ENCODE measurements at regions not wholly inside any gene's neighbourhood (a gene's known extent, or its start where the extent isn't known, plus 50 kb on each side); places are given as distances from the start of the nearest gene placed in this dataset.
"Not testable (repeated sequence)": the region's sequence is repeated elsewhere in the genome, so short reads cannot be mapped to it uniquely, and the experiment has no call there.

DNA sequence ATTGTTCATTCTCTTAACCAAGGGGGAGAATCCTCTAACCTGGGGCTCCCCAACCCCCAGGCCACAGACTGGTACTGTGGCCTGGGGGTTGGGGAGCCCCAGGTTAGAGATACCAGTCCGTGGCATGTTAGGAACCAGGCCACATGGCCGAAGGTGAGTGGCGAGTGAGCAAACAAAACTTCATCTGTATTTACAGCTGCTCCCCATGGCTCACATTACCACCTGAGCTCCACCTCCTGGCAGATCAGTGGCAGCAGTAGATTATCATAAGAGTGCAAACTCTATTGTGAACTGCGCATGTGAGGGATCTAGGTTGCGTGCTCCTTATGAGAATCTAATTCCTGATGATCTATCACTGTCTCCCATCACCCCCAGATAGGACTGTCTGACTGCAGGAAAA lies 957.2 kb upstream of the PRKX start:
- Mint-ChIP-seq H3K36me3 (ENCODE audit: low read depth) (no peaks in the 10 kb centered on the region), H3K4me1 (ENCODE audit: low read depth) (no peaks in the 10 kb centered on the region), H3K27me3 (ENCODE audit: low read depth) (no peaks in the 10 kb centered on the region), H3K27ac (no peak overlapping the region), H3K9me3 (no peaks in the 10 kb centered on the region), H3K4me3 (no peak overlapping the region)
- no peak for DNase-seq (ENCODE audit: low spot score)

DNA sequence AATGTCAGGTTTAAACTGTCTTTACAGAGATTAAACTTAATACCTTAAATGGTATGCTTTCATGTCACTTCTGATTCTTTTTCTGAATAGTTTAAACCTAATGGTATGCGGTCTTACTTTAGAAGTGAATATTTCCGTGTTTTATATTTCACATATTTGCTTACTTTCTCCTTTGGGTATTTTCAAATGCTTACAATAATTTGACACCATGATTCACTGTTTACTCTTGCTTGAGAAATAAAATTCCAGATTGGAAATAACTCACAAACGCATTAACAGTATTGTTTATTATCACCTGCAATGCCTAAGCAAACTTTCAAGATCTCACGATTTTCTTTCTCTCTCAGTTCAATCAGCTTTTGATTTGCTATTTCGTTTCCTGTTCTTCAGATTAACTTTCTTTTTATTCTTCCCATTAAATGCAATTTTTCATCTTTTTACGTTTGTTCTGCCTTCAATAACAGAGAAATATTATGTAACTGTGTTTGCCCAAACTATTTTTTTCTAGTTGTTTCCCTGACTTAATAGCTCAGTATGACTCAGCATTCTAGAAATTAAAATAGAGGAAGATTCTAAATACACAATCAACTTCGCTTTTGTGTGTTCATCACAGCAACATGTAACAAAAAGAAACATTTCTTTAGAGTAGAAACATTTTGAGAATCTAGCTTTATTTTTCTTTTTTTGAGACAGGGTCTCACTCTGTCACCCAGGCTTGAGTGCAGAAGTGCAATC lies 955.5 kb upstream of the PRKX start:
- no peak overlapping the region for H3K27ac Mint-ChIP-seq
- H3K4me3 Mint-ChIP-seq: no peak overlapping the region

DNA sequence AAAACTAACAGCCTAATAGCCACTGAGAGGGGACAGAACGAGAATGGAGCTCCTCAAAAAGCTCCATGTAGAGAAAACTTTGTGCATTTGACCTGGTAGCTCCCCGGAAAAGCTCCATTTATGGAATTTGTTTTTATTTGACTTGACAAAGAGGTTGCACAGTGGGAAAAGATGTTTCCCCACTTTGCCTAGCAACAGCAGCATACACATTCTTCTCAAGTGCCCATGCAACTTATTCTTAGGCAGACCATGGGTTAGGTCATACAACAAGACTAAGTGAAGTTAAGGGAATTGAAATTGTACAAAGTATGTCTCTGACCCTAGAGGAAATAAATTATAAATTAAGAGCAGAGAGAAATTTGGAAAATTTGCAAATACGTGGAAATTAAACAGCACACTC lies 949.6 kb upstream of the PRKX start:
- Mint-ChIP-seq H3K4me3 (no peak overlapping the region), H3K9me3 (peaks cover 9% of the 10 kb centered on the region), H3K27me3 (ENCODE audit: low read depth) (no peaks in the 10 kb centered on the region), H3K36me3 (ENCODE audit: low read depth) (no peaks in the 10 kb centered on the region), H3K27ac (no peak overlapping the region), H3K4me1 (ENCODE audit: low read depth) (no peaks in the 10 kb centered on the region)
- DNase-seq (ENCODE audit: low spot score): no peak

More for the DNA sequence above, 955.5 kb upstream of the PRKX start:
- Mint-ChIP-seq H3K36me3 (ENCODE audit: low read depth) (no peaks in the 10 kb centered on the region), H3K4me1 (ENCODE audit: low read depth) (no peaks in the 10 kb centered on the region), H3K27me3 (ENCODE audit: low read depth) (no peaks in the 10 kb centered on the region), H3K9me3 (no peaks in the 10 kb centered on the region)
- DNase-seq (ENCODE audit: low spot score): no peak

DNA sequence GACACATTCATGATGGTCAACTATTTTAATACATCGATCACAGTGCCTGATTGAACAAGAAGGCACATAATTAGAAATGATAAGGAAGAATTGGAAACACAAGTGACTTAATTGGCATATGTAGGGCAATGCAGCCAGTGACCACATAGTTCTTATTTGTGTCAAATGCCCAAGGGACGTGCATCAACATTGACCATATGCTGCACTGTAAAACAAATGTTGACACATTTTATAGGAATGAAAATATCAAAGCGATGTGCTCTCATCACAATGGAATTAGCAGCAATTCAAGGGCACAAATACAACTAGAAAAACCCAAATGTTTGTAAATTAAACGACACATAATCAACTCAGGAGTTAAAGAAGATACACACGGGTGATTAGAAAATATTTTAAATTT lies 948.3 kb upstream of the PRKX start:
- H3K36me3 Mint-ChIP-seq (ENCODE audit: low read depth): no peaks in the 10 kb centered on the region

GRCh38 chrX:4656419-4656818 lies 943.0 kb upstream of the PRKX start:
- Mint-ChIP-seq H3K27me3 (ENCODE audit: low read depth) (no peaks in the 10 kb centered on the region), H3K9me3 (peaks cover 23% of the 10 kb centered on the region), H3K4me1 (ENCODE audit: low read depth) (no peaks in the 10 kb centered on the region), H3K4me3 (no peak overlapping the region), H3K36me3 (ENCODE audit: low read depth) (no peaks in the 10 kb centered on the region), H3K27ac (no peak overlapping the region)
- no peak for DNase-seq (ENCODE audit: low spot score)

More for the DNA sequence above, 948.3 kb upstream of the PRKX start:
- DNase-seq (ENCODE audit: low spot score): no peak
- peaks cover 14% of the 10 kb centered on the region for H3K9me3 Mint-ChIP-seq
- H3K4me1 Mint-ChIP-seq (ENCODE audit: low read depth): no peaks in the 10 kb centered on the region
- H3K27me3 Mint-ChIP-seq (ENCODE audit: low read depth): no peaks in the 10 kb centered on the region
- H3K4me3 Mint-ChIP-seq: no peak overlapping the region
- no peak overlapping the region for H3K27ac Mint-ChIP-seq

DNA sequence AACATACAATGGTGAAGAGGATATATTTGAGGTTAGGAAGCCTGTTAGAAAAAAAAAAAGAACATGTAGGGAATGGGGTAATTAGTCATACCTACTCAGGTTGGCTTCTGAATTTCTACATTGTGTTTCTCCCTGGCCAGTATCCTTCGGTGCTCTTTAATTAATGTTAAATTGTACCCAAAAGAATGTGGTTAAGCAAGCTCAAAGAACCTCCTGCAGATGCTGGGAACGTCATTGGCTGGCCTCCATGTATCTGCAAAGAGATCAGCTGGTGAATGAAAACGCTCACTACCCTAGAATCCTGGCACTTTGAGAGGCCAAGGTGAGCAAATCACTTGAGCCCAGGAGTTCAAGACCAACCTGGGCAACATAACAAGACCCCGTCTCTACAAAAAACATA lies 942.3 kb upstream of the PRKX start:
- no peak for DNase-seq (ENCODE audit: low spot score)
- Mint-ChIP-seq H3K9me3 (peaks cover 23% of the 10 kb centered on the region), H3K4me3 (no peak overlapping the region), H3K27me3 (ENCODE audit: low read depth) (no peaks in the 10 kb centered on the region), H3K27ac (no peak overlapping the region), H3K36me3 (ENCODE audit: low read depth) (no peaks in the 10 kb centered on the region), H3K4me1 (ENCODE audit: low read depth) (no peaks in the 10 kb centered on the region)

DNA sequence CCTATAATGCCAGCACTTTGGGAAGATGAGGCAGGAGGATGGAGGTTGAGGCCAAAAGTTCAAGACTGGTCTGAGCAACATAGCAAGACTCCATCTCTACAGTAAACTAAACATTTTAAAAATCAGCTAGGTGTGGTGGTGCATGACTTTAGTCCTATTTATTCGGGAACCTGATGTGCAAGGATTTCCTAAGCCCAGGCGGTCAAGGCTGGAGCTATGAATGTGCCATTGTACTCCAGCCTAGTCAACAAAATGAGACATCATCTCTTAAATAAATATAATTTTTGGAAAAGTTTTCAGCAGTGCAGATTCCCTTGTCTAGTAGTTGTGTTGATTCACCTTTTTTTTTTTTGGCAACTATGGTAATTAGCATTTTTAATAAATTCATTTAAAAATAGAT lies 928.7 kb upstream of the PRKX start:
- Mint-ChIP-seq H3K27me3 (ENCODE audit: low read depth) (no peaks in the 10 kb centered on the region), H3K9me3 (no peaks in the 10 kb centered on the region), H3K27ac (no peak overlapping the region), H3K4me3 (no peak overlapping the region), H3K36me3 (ENCODE audit: low read depth) (no peaks in the 10 kb centered on the region), H3K4me1 (ENCODE audit: low read depth) (no peaks in the 10 kb centered on the region)
- no peak for DNase-seq (ENCODE audit: low spot score)

GRCh38 chrX:4638036-4638435 lies 924.6 kb upstream of the PRKX start:
- H3K9me3 Mint-ChIP-seq: no peaks in the 10 kb centered on the region
- no peak overlapping the region for H3K27ac Mint-ChIP-seq
- no peak for DNase-seq (ENCODE audit: low spot score)
- no peaks in the 10 kb centered on the region for H3K36me3 Mint-ChIP-seq (ENCODE audit: low read depth)
- H3K4me1 Mint-ChIP-seq (ENCODE audit: low read depth): no peaks in the 10 kb centered on the region
- no peaks in the 10 kb centered on the region for H3K27me3 Mint-ChIP-seq (ENCODE audit: low read depth)
- no peak overlapping the region for H3K4me3 Mint-ChIP-seq

GRCh38 chrX:4627414-4627813 lies 914.0 kb upstream of the PRKX start:
- no peak overlapping the region for H3K27ac Mint-ChIP-seq
- no peak overlapping the region for H3K4me3 Mint-ChIP-seq
- peaks cover 7% of the 10 kb centered on the region for H3K9me3 Mint-ChIP-seq
- H3K4me1 Mint-ChIP-seq (ENCODE audit: low read depth): no peaks in the 10 kb centered on the region
- no peaks in the 10 kb centered on the region for H3K27me3 Mint-ChIP-seq (ENCODE audit: low read depth)
- DNase-seq (ENCODE audit: low spot score): no peak
- no peaks in the 10 kb centered on the region for H3K36me3 Mint-ChIP-seq (ENCODE audit: low read depth)

DNA sequence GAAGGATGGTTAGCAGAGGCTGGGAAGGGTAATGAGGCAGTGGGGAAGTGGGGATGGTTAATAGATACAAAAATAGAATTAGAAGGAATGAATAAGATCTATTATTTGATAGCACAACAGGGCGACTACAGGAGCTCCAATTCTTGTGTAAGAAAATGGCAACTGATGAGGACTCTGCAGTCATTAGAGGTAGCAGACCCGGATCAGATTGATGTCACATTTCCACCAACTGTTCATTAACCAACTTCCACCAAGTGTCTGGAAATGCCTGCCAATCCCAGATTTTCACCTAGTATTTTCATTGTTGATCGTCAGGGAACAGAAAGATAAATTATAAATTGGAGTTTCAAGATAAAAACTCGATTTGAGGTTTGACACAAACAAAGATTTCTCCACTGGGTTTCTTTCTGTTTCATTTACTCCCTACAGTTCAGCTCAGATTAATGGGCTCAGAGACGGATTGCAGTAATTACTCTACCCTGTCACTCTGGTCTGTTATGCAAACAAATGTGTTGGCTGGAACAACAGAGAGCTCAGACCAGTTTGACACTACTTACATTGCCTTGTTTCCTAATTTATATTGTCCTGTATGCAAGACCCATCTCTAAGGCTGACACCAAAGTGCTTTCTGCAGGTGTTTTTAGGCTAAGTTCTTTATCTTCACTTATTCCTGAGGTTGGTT lies 909.2 kb upstream of the PRKX start:
- no peaks in the 10 kb centered on the region for H3K9me3 Mint-ChIP-seq
- no peak overlapping the region for H3K4me3 Mint-ChIP-seq
- no peak overlapping the region for H3K27ac Mint-ChIP-seq
- H3K27me3 Mint-ChIP-seq (ENCODE audit: low read depth): no peaks in the 10 kb centered on the region
- no peak for DNase-seq (ENCODE audit: low spot score)
- H3K4me1 Mint-ChIP-seq (ENCODE audit: low read depth): no peaks in the 10 kb centered on the region
- no peaks in the 10 kb centered on the region for H3K36me3 Mint-ChIP-seq (ENCODE audit: low read depth)

GRCh38 chrX:4613651-4614050 lies 900.2 kb upstream of the PRKX start:
- not testable (repeated sequence) for DNase-seq (ENCODE audit: low spot score); H3K4me1 Mint-ChIP-seq (ENCODE audit: low read depth); H3K36me3 Mint-ChIP-seq (ENCODE audit: low read depth); H3K27ac Mint-ChIP-seq; H3K27me3 Mint-ChIP-seq (ENCODE audit: low read depth); H3K9me3 Mint-ChIP-seq; H3K4me3 Mint-ChIP-seq

- Mint-ChIP-seq H3K27ac (no peak overlapping the region), H3K9me3 (peaks cover 11% of the 10 kb centered on the region), H3K4me3 (no peak overlapping the region), H3K36me3 (ENCODE audit: low read depth) (no peaks in the 10 kb centered on the region), H3K27me3 (ENCODE audit: low read depth) (no peaks in the 10 kb centered on the region), H3K4me1 (ENCODE audit: low read depth) (no peaks in the 10 kb centered on the region)
- no peak for DNase-seq (ENCODE audit: low spot score)
Observed at GRCh38 chrX:4588893-4589292, 875.4 kb upstream of the PRKX start.

DNA sequence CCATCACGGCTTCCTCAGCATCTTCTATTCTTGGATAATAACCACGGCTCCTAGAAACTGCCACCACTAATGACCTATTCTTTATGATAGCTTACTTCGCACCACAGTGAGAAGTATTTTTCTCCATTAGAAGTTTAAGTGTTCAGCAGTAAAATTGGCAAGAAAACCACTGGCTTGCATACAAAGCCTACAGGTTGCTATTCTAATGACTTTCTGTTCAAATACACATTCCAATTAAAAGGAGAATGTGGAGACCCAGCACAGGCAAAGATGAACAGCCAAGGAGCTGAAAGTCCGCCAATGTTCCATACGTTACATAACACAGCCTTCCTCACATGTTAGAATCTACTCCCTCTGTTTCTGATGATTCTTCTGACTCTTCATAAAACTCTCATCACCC lies 875.0 kb upstream of the PRKX start:
- Mint-ChIP-seq H3K4me1 (ENCODE audit: low read depth) (no peaks in the 10 kb centered on the region), H3K27ac (no peak overlapping the region), H3K4me3 (no peak overlapping the region), H3K9me3 (peaks cover 11% of the 10 kb centered on the region), H3K27me3 (ENCODE audit: low read depth) (no peaks in the 10 kb centered on the region), H3K36me3 (ENCODE audit: low read depth) (no peaks in the 10 kb centered on the region)
- DNase-seq (ENCODE audit: low spot score): no peak

DNA sequence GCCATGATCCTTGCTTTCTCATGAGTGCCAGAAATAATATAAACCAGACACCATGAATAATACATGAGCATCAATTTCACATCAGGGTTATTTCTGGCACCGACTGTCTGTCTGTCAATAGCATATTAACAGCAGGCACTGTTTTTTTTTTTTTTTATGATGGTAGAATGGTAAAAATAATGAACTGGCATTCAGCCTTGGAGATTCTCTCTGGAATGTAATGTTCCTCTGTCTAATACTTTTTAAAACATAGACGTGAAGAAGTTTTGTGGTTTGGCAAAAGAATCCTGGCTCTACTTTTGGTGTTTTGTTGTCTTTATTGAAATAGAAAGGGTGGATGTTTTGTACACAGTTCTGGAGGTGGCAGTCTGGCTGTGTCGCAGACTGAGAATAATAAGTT lies 874.6 kb upstream of the PRKX start:
- Mint-ChIP-seq H3K27me3 (ENCODE audit: low read depth) (no peaks in the 10 kb centered on the region), H3K36me3 (ENCODE audit: low read depth) (no peaks in the 10 kb centered on the region), H3K9me3 (peaks cover 11% of the 10 kb centered on the region), H3K4me1 (ENCODE audit: low read depth) (no peaks in the 10 kb centered on the region), H3K27ac (no peak overlapping the region), H3K4me3 (no peak overlapping the region)
- no peak for DNase-seq (ENCODE audit: low spot score)

DNA sequence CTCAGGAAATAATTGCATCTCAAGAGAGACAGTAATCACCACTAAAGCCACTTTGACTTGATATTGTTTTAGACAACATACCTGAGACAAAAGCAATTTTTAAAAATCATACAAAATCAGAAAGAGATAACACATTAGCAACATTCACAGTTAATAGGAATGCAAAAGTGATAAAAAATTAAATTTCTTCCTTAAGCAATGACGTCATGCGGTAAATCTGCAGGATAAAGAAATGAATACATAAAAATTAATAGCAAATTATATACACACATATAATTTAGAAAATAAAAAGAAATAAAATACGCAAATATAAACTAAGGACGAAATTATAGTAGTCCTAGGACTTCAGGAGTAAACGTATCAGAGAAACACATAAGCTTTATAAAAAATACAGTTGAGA lies 866.5 kb upstream of the PRKX start:
- no peaks in the 10 kb centered on the region for H3K36me3 Mint-ChIP-seq (ENCODE audit: low read depth)
- no peaks in the 10 kb centered on the region for H3K9me3 Mint-ChIP-seq

More for the DNA sequence above, 866.5 kb upstream of the PRKX start:
- H3K27ac Mint-ChIP-seq: no peak overlapping the region
- H3K4me3 Mint-ChIP-seq: no peak overlapping the region
- H3K27me3 Mint-ChIP-seq (ENCODE audit: low read depth): no peaks in the 10 kb centered on the region
- DNase-seq (ENCODE audit: low spot score): no peak
- H3K4me1 Mint-ChIP-seq (ENCODE audit: low read depth): no peaks in the 10 kb centered on the region
